NCI-H345 treated with DMSO at 0.1 percent for 48 hours (cell line): ENCODE measurements at regions not wholly inside any gene's neighbourhood (a gene's known extent, or its start where the extent isn't known, plus 50 kb on each side); places are given as distances from the start of the nearest gene placed in this dataset.

Source experiments
- DNase-seq: peaks from one replicate; lab custom pipeline; 2025; ENCODE audit not compliant: unreplicated experiment; lab: John Stamatoyannopoulos, UW

DNA sequence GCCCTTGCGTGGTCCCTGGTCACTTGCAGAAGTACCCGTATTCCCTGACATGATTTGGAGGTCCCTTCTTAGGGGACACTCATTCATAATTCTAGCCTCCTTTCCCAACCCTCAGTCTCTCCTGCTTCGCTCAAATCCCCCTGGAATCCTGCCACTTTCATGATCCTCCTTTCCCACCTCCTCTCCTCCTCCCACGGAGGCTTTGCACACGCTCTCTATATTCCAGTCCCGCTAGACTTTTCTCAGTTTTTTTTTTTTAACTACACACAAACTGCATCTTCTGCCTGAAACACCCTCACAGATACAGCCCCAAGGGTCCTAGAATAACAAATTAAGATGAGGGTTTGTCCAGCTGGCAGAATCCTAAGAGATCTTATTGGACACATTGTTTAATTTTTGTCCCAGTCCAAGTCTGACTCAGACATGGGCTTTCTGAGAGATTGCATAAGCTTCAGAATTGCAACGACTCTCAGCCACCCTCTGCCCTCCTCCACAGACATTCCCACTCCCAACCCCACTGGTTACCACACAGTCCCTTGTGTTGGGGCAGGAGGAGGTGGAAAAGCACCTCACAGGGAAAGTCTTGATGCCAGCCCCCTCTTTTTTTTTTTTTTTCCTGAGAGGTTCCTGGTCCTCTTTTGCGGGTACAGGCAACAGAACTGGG, 739.5 kb upstream of the EEF2KMT start:
- no peak for DNase-seq

DNA sequence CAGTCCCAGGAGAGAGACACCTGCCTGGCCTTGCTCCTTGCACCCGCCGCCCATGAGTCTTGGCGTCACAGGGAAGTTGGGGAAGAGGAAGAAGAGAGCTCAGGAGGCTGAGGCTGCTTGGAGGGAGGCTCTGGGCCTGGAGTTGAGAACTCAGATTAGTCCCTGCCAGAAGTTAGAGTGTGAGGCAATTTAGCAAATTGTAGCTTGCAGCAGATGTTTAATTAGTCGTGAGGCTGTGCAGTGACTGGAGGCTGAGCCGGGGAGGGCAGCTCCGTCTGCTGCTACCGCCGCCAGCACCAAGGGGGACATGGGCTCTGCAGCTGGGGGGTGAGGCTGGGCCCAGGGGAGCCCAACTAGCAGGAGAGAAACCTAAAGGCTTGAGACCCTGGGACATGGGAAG, 738.3 kb upstream of the EEF2KMT start:
- DNase-seq, result no peak

DNA sequence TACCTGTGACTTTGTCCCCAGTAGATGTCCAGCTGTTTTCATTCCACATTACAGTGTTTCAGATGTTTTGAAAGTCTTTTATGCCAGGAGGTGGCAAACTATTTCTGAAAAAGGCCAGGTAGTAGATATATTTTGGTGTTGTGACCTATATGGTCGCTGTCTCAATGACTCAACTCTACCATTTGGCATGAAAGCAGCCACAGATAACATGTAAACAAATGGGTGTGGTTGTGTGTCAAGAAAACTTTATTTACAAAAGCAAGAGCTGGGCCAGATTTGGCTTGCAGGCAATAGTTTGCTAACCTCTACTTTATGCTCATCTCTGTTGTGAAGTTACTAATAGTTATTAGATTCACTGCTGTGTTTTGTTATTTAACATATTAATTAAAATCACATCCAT, 728.7 kb upstream of the EEF2KMT start:
- DNase-seq, result no peak

DNA sequence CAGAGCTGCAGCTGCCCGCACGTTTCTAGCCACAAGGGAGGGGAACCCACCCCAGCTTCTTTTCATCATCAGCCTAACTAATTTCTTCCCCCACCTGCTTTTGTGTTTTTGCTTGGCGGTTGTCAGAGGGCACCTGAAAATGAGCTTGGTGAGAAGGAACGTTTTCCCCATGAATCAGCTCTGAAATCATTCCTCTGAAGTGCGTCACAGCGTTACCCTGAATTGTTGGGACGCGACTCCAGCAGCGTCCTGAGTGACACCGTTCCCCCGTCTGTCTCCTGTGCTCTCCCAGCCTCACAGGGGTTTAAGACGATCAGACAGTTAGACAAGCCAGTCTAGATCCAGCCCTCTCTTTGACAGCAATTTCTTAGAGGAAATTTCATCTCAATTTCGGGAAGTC, 722.9 kb upstream of the EEF2KMT start:
- DNase-seq, result no peak

- DNase-seq, result no peak
Observed at GRCh38 chr16:5815570-5816237, 718.1 kb upstream of the EEF2KMT start.

DNA sequence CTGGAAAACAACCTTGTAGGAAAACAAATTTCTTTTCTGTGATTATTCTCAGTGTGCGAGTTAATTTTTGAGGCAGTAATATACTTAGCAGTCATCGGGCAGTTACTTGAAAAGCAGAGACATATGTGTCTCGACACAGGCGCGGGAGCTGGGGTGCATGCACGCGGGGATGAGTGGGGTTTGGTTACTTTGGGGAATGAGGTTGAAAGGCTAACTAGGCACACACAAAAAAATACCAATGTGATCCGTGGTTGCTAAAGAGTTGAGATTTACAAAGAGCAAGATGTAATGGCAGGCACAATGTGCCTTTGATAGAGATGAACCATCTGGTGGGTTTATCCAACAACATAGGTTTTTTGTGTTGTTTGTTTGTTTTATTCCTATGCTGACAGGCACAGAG, 703.8 kb upstream of the EEF2KMT start:
- no peak for DNase-seq

GRCh38 chr16:5793556-5793955, 696.0 kb upstream of the EEF2KMT start:
- no peak for DNase-seq

DNA sequence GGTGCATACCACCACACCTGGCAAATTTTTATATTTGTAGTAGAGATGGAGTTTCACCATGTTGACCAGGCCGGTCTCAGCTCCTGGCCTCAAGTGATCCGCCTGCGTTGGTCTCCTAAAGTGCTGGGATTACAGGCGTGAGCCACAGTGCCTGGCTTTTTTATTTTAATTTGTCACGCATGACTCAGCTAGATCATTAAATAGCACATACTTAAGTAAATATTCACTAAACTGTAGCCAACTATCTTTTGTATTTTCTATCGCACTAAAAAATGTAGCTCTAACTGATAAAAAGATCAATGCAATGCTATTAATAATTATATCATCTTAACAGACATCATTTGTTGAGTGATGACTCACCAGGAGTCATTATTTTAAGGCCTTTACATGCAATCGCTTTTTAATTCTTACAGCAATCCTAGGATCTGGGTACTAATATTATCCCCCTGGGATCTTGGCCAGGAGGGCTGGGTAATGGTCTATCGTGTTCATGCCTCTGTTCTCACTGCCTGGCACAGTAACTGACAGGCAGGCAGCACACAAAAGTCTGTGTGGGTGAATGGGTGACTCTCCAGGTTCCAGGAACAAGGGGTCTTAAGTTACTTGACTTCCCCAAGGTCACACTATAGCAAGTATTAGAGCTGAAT, 693.5 kb upstream of the EEF2KMT start:
- no peak for DNase-seq

DNA sequence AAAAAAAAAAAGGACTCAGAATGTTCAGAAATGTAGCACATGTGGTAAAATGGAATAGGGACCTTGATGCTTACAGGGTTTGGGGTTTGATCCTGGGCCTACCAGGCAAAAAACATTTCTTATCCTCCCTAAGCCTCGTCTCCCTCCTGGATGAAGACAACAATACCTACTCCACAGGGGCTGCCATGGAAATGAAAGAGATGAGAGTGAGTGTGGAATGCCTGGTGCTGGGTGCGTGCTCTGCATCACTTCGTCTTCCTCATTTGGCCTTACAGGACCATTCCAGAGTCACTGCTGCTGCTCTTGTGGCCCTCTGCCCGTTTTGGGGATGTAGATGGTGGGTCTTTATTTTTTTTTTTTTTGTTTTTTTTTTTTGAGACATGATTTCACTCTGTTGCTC, 692.9 kb upstream of the EEF2KMT start:
- DNase-seq, result no peak

DNA sequence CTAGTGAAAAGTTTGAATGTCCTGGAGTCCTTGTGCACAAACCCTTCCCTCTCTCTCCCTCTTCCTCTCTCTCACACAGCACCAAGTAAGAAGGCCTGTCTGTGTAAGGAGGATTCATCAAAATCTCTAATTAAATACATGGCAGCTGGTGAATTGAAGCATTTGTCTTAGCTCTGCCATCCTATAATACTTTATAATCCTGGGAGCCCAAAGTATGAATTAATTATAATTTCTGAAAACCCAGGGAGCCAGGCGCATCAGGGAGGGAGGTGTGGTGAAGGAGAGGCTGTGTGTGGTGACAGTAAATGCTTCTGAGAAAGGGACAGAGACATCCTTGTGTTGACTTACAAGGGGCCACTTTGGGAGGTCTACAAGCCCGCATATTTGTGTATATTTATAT, 691.4 kb upstream of the EEF2KMT start:
- no peak for DNase-seq

- DNase-seq, result no peak
Observed at GRCh38 chr16:5781436-5781835, 683.8 kb upstream of the EEF2KMT start.

DNA sequence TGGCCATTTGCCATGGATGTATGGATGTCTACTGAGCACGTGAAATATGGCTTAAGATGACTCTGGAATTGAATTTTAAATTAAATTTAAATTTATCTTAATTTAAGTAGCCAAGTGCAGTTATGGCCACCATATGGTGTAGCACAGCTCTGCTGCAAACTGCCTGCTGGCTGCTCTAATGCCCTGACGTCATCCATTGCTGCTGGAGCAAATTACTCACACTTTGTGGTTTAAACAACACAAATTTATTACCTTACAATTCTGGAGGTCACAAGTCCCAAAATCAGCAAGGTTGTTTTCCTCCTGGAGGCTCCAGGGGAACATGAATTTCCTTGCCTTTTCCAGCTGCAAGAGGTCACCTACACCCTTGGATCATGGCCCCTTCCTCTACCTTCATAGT, 679.3 kb upstream of the EEF2KMT start:
- DNase-seq, result no peak

GRCh38 chr16:5775916-5776315, 678.3 kb upstream of the EEF2KMT start:
- no peak for DNase-seq

- no peak for DNase-seq
Observed at GRCh38 chr16:5770118-5770517, 672.5 kb upstream of the EEF2KMT start.

- DNase-seq, result no peak
Observed at GRCh38 chr16:5769513-5769912, 671.9 kb upstream of the EEF2KMT start.

DNA sequence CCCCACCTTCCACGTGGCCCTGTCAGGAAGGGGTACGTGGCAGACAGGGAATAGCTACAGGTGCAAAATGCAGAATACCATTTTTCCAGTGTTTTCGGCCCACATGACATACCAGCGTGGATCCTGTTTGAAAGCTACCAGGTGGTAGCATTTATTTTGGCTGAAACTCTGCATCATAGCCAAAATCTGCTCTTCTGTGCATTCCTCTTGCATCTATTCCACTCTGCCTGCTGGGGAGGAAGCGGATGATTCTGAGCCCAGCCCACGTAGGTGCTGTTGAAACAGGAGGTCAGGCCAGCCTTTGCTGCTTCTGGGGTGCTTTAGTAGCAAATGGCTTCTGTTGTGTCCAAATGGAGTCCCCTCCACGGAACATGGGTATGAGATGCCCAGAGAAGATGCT, 670.9 kb upstream of the EEF2KMT start:
- no peak for DNase-seq

DNA sequence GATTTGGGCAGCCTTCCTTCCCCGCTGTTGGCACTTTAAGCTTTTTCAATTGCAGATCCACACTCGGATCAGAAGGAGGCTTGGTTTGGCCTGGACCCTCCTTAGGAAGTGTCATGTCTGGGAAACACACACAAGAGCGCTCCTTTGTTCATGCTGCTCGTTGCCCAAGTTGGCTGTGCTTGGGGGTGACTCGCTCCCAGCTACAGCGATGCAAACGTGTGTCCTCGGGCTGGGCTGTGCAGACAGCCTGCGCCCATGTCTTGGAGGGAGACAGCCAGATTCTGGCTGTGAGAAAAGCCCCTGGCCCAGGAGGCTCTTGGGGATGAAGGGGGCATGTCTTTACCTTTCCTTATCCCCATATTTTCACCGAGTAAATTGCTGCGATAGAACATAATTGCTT, 665.6 kb upstream of the EEF2KMT start:
- no peak for DNase-seq

GRCh38 chr16:5762362-5762761, 664.8 kb upstream of the EEF2KMT start:
- no peak for DNase-seq

DNA sequence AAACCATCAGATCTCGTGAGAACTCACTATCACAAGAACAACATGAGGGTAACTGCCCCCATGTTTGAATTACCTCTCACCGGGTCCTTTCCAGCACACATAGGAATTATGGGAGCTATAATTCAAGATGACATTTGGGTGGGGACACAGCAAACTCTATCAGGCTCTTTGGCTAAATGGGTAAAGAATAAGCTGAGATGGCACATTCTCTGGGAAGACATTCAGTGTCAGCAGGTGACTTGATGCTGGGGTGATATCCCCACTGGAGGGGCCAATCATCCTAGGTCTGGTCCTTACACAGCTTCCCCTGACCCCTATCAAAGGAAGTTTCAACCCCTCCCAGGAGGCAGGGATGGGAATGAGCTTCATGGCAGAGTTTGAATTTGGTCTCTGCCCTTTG, 664.0 kb upstream of the EEF2KMT start:
- DNase-seq, result no peak

- DNase-seq, result no peak
Observed at GRCh38 chr16:5758281-5758680, 660.7 kb upstream of the EEF2KMT start.

GRCh38 chr16:5756969-5757368, 659.4 kb upstream of the EEF2KMT start:
- no peak for DNase-seq

DNA sequence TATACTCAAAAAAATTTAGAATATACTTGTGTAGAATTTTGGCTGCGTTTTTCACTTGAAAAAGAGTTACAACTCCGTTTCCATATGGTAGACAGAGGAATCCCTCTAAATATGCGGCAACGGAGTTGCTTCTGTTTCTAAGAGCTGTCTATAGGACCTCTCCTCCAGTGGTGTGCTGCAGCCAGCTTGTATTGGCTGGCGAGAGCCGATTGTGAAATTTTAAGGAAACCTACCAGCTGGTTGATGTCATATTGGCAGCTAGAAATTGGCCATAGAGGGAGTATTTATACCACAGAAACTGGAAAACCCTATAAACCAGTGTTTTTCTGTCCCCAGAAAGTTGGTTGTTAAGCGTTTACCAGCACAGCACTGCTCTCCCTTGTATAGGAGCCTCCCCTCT, 655.8 kb upstream of the EEF2KMT start:
- no peak for DNase-seq

GRCh38 chr16:5751216-5751615, 653.6 kb upstream of the EEF2KMT start:
- no peak for DNase-seq
